Prostate gland (tissue), 2 donors: ENCODE measurements at regions not wholly inside any gene's neighbourhood (a gene's known extent, or its start where the extent isn't known, plus 50 kb on each side); places are given as distances from the start of the nearest gene placed in this dataset.

Source experiments
- DNase-seq: peaks from one replicate; pipeline ENCODE4 v3.0.0-alpha.2; 2019; ENCODE audit warnings: low spot score
- H3K27ac ChIP-seq, 2 donors: fragments of 200-600 bp; sonication (generic); 2 replicates each; pipeline ENCODE4 v1.5.1; 2017 to 2019
- H3K27me3 ChIP-seq: fragments of 200-600 bp; sonication (generic); replicated peaks from 2 replicates; pipeline ENCODE4 v1.5.1; 2019; ENCODE audit not compliant: insufficient read depth
- H3K36me3 ChIP-seq, 2 donors: fragments of 200-600 bp; sonication (generic); 1 replicate in 1 of 2; 2 replicates in 1 of 2; pipeline versions ENCODE4 v1.5.1 to v1.8.1; 2017 to 2019
- H3K4me1 ChIP-seq: fragments of 200-600 bp; sonication (generic); replicated peaks from 2 replicates; pipeline ENCODE4 v1.5.1; 2019
- H3K4me3 ChIP-seq, 2 donors: fragments of 200-600 bp; sonication (generic); 2 replicates each; pipeline ENCODE4 v1.5.1; 2017 to 2019
- H3K9me3 ChIP-seq: fragments of 200-600 bp; sonication (generic); 2 replicates; pipeline ENCODE4 v1.5.1; 2017
- POLR2A ChIP-seq: fragments of 450-650 bp; IDR thresholded peaks from one replicate; pipeline ENCODE4 v1.6.1; 2016; ENCODE audit warnings: antibody characterized with exemption, mild to moderate bottlenecking
- POLR2AphosphoS5 ChIP-seq: sonication (generic); formaldehyde crosslinking; IDR thresholded peaks from one replicate; pipeline ENCODE4 v1.6.1; 2017; ENCODE audit warnings: antibody characterized with exemption
- WGBS: methylation state at CpG from one replicate; pipeline ENCODE4 v1.1.5; 2018; 5-methylcytosine and 5-hydroxymethylcytosine counted together
- intact Hi-C: fragments of 100-400 bp; cut with DNase I; formaldehyde crosslinking; loops from one replicate; pipeline ENCODE4 v1.14.2; 2022
- TF ChIP-seq, protein P1 (sequence below), 4 experiments: fragments of 200-600 bp in 2 of 4; fragments of 450-650 bp in 2 of 4; sonication (generic) in 2 of 4; IDR thresholded peaks; 1 replicate in 3 of 4; 2 replicates in 1 of 4; pipeline ENCODE4 v1.5.1; 2016 to 2019; ENCODE audit warnings: antibody characterized with exemption in 4 of 4, mild to moderate bottlenecking in 2 of 4, moderate library complexity in 2 of 4

DNA sequence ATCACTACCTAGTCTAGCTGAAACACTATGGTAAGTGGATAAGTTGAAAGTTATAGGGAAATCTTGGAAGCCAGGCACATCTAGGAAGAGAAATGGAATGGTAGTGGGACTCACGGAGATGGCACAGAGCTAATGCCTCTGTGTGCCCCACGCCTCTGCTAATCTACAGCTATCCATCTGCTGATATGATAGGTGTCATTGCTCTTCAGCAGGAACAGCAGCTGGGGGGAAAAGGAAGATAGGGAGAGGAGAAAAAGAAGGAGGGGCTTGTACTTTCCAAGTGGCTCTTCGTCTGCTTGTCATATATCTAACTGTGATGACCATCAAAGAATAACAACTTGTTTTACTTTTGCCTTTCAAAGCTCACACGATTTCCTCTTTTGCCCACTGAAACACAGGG, 1199.1 kb upstream of the SORCS1 start:
- 91% methylated on average over 4 of the region's 4 CpGs for WGBS
- Histone ChIP-seq H3K4me3 (no peak overlapping the region), H3K36me3 (no peaks in the 10 kb centered on the region), H3K27ac (no peak overlapping the region), H3K4me1 (no peaks in the 10 kb centered on the region), H3K9me3 (no peaks in the 10 kb centered on the region), H3K27me3 (no peaks in the 10 kb centered on the region)
- TF ChIP-seq POLR2AphosphoS5 (no peak), POLR2A (no peak)
- TF ChIP-seq, protein P1, sequence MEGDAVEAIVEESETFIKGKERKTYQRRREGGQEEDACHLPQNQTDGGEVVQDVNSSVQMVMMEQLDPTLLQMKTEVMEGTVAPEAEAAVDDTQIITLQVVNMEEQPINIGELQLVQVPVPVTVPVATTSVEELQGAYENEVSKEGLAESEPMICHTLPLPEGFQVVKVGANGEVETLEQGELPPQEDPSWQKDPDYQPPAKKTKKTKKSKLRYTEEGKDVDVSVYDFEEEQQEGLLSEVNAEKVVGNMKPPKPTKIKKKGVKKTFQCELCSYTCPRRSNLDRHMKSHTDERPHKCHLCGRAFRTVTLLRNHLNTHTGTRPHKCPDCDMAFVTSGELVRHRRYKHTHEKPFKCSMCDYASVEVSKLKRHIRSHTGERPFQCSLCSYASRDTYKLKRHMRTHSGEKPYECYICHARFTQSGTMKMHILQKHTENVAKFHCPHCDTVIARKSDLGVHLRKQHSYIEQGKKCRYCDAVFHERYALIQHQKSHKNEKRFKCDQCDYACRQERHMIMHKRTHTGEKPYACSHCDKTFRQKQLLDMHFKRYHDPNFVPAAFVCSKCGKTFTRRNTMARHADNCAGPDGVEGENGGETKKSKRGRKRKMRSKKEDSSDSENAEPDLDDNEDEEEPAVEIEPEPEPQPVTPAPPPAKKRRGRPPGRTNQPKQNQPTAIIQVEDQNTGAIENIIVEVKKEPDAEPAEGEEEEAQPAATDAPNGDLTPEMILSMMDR (IDR thresholded peaks at IDR 0.05), result no peak
- intact Hi-C loops, result no loop called here
- no peak for DNase-seq

DNA sequence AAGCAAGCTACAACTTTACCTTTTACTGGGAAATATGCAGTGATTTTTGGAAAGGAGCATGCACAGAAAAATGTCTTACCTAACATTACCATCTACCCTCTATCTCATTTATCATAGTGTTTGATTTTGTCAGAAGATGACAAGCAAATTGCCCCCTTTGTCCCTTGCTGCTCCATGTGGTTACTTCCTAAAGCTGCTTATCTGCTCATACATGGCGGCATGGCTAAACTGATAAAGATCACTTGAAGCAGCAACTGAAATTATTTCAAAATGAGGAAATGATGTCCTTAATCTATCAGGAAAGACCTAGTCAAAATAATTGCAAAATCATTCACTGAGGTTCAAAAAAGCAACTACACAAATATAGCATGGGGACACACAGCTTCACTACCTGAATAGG, 1198.5 kb upstream of the SORCS1 start:
- H3K4me1 ChIP-seq, result no peaks in the 10 kb centered on the region
- no peak overlapping the region for H3K4me3 ChIP-seq
- TF ChIP-seq POLR2AphosphoS5 (no peak), POLR2A (no peak)
- TF ChIP-seq, protein P1 (IDR thresholded peaks at IDR 0.05), result no peak
- H3K27ac ChIP-seq, result no peak overlapping the region
- H3K36me3 ChIP-seq, result no peaks in the 10 kb centered on the region
- no peaks in the 10 kb centered on the region for H3K27me3 ChIP-seq
- WGBS, result 88% methylated on average over 1 of the region's 1 CpG
- no peaks in the 10 kb centered on the region for H3K9me3 ChIP-seq
- no peak for DNase-seq
- intact Hi-C loops, result no loop called here

DNA sequence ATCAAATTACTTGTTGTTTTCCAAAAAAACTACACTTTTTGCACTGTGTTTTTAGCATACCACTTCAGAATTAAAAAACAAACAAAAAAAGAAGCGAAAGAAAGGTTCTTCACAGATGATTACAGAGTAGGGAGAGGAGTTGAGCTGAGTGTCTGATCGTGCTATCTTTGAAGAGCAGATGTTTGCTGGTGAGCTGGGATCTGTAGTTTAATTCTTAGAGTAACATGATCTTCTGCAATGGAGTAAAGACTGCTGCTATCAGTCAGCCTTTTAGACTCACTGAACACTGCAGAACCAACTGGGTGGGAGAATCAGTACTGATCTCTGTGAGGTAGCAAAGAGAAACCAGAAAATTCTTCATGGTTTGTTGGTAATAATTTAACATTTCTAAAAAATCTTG, 1197.8 kb upstream of the SORCS1 start:
- DNase-seq, result no peak
- H3K4me3 ChIP-seq, result no peak overlapping the region
- 71% methylated on average over 2 of the region's 2 CpGs for WGBS
- H3K9me3 ChIP-seq, result no peaks in the 10 kb centered on the region
- H3K4me1 ChIP-seq, result no peaks in the 10 kb centered on the region
- TF ChIP-seq POLR2A, result no peak
- TF ChIP-seq, protein P1 (IDR thresholded peaks at IDR 0.05), result no peak
- TF ChIP-seq POLR2AphosphoS5, result no peak
- H3K36me3 ChIP-seq, result no peaks in the 10 kb centered on the region
- H3K27me3 ChIP-seq, result no peaks in the 10 kb centered on the region
- intact Hi-C loops, result no loop called here
- no peak overlapping the region for H3K27ac ChIP-seq

DNA sequence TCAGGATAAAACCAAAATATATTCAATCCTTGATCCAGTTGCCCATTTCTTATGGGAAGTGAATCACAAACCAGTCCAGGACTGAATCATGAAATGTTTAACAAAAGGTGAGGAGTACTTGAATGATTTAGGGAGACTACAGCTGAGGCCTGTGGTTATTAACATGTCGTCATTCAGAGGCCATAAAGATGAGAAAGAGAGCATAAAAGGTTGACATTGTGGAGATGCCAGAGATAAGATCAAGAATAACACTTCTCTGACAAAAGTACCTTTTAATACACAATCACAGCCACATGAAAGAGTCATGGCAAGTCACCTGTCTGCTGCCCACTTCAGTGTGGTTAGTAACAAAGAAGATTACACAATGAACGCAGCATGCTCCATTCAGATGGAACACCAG, 1195.7 kb upstream of the SORCS1 start:
- TF ChIP-seq, protein P1 (IDR thresholded peaks at IDR 0.05), result no peak
- no peak for TF ChIP-seq POLR2A
- TF ChIP-seq POLR2AphosphoS5, result no peak
- 44% methylated on average over 2 of the region's 2 CpGs for WGBS
- Histone ChIP-seq H3K36me3 (no peaks in the 10 kb centered on the region), H3K4me1 (no peaks in the 10 kb centered on the region), H3K9me3 (no peaks in the 10 kb centered on the region), H3K4me3 (no peak overlapping the region), H3K27ac (no peak overlapping the region), H3K27me3 (no peaks in the 10 kb centered on the region)
- no peak for DNase-seq
- intact Hi-C loops, result no loop called here

DNA sequence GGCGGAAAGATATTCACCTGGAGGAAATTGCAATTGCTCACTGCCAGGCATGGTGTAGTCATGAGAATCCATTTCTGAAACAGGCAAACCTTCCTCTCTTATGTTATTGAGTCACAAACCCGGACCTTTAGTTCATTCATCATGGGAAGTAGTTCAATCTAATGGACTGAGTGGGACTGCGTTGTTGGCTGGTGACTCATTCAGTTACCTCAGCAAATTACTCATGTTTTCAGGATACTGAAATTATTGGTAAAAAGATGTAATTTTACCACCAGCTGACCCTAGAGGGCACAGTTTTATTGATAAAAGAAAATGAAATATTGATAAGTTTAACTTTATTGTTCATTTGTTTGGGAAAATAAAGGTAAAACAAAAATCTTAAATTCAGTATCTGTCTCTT, 1194.4 kb upstream of the SORCS1 start:
- DNase-seq, result no peak
- Histone ChIP-seq H3K9me3 (no peaks in the 10 kb centered on the region), H3K4me3 (no peak overlapping the region), H3K36me3 (no peaks in the 10 kb centered on the region), H3K27me3 (no peaks in the 10 kb centered on the region), H3K27ac (no peak overlapping the region), H3K4me1 (no peaks in the 10 kb centered on the region)
- TF ChIP-seq, protein P1 (IDR thresholded peaks at IDR 0.05), result no peak
- no peak for TF ChIP-seq POLR2AphosphoS5
- TF ChIP-seq POLR2A, result no peak
- WGBS, result 64% methylated on average over 3 of the region's 3 CpGs
- intact Hi-C loops, result no loop called here
